Skin of body (tissue), 1 donor: ENCODE measurements at regions not wholly inside any gene's neighbourhood (a gene's known extent, or its start where the extent isn't known, plus 50 kb on each side); places are given as distances from the start of the nearest gene placed in this dataset.
"Not testable (repeated sequence)": the region's sequence is repeated elsewhere in the genome, so short reads cannot be mapped to it uniquely, and the experiment has no call there.

ENCODE experiments used
- DNase-seq: peaks from one replicate; lab custom pipeline; 2025; lab: John Stamatoyannopoulos, UW

DNA sequence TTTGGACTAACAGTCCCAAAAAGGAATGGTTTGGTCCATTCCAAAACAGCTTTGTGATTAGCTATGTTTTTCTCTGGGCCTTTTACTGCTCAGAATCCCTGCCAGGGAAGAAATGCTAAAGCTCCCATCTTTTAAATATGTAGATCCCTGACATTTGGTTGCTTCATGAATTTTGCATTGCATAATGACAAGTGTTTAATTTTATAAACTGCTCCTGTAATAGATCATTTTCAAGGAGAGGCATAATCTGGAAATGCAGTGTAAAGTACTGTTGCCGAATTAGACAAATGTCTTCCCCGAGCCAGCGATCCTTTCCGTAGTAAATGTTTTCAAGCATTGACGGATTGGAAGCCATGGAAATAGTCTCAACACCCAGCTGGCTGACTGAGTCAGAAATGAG, 291.3 kb upstream of the PRKD1 start:
- no peak for DNase-seq

DNA sequence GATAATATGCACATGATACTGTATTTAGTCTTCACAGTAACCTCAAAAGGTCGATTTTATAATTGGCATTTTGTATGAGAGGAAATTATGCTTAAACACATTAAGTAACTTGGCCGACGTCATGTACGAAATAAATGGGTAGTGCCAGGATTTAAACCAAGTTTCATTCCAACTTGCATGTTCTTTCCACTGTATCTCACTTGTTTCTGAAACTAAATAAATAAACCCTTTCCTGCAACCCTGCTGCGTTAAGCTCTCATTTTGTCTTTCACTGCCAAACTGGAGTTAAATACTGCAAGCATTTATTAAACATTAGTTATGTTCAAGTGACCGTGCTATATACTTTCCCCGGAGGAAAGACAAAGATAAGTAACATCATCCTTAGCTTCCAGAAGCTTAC, 293.9 kb upstream of the PRKD1 start:
- no peak for DNase-seq

GRCh38 chr14:30223385-30223785, 295.7 kb upstream of the PRKD1 start:
- peak; percentile 46 for DNase-seq

- DNase-seq, result no peak
Observed at GRCh38 chr14:30223966-30224365, 296.3 kb upstream of the PRKD1 start.

GRCh38 chr14:30225176-30225575, 297.5 kb upstream of the PRKD1 start:
- no peak for DNase-seq

GRCh38 chr14:30227436-30227835, 299.8 kb upstream of the PRKD1 start:
- peak; percentile 78 for DNase-seq

DNA sequence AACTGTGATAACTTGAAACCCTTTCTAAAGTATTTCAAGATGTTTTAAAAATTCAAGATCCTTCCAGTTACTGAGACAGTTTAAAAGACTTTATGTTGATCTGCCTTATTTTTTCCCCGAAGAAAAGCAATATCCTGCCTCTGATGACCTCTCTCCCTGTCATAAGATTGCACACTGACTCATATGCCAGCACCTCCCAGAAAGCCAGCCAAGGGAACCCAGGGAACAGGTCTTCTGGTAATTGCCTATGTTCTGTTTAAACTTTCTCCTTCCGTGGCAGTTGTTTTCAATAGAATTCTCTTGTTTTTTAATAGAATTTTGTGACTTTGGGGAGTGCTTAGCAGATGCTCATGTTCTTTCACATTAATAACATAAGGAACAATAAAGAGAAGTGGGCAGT, 300.2 kb upstream of the PRKD1 start:
- peak; percentile 62 for DNase-seq

- no peak for DNase-seq
Observed at GRCh38 chr14:30230719-30231118, 303.1 kb upstream of the PRKD1 start.

GRCh38 chr14:30234966-30235365, 307.3 kb upstream of the PRKD1 start:
- DNase-seq, result no peak

DNA sequence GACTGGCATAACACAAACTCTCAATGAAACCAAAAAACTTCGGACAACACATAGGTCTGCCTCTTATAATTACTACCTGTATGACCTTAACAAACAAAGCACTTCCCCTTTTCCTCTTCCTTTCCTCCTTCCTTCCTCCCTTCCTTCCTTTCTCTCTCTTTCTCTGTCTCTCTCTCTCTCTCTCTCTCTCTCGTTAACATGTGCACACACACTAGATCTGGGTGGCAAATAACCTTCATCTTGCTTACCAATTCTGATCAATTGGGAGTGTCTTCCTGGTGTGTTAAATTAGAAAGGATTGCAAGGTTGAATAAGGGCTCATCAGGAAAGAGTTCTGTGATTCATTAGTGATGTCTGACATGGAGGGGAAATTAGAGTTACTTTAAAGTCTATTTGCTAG, 307.8 kb upstream of the PRKD1 start:
- no peak for DNase-seq

DNA sequence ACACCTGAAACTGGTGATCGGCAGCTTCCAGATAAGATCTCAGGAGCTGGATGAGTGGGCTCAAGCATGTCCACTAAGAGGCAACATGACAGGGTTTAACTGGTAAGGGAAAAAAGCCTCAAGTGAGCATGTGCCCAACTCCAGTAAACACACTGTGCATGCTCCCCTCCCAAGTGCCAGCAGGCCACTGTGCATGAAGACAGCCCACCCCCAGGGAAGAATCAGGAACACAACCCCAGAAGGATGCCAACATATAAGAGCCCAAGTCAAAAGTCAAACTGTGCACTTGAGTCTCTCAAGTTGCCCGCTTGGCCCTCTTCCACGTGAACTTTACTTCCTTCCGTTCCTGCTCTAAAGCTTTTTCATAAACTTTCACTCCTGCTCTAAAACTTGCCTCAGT, 311.3 kb upstream of the PRKD1 start:
- no peak for DNase-seq

- no peak for DNase-seq
Observed at GRCh38 chr14:30240018-30240417, 312.4 kb upstream of the PRKD1 start.

DNA sequence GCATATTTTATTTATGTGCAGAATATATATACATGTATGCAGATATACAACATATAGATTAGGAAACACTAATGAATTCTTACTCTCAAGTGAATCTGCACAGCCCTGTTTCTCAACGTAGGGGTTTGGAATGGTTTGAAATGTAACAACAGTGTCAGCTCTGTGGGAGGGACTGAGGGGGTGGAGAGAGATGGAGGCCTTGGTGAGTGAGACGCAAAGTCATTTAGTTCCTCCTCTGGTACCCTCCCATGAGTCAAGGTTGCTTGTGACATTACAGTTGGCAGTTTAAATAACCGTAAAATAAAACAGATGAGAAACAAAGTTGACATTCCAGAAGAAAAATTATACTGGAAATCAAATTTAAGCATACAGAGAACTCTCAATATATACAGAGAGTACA, 313.0 kb upstream of the PRKD1 start:
- no peak for DNase-seq

GRCh38 chr14:30242744-30243143, 315.1 kb upstream of the PRKD1 start:
- DNase-seq, result no peak

GRCh38 chr14:30243207-30243606, 315.6 kb upstream of the PRKD1 start:
- DNase-seq, result no peak

- DNase-seq, result no peak
Observed at GRCh38 chr14:30243805-30244204, 315.2 kb upstream of the G2E3 start.

- not testable (repeated sequence) for DNase-seq
Observed at GRCh38 chr14:30244348-30244747, 314.6 kb upstream of the G2E3 start.

DNA sequence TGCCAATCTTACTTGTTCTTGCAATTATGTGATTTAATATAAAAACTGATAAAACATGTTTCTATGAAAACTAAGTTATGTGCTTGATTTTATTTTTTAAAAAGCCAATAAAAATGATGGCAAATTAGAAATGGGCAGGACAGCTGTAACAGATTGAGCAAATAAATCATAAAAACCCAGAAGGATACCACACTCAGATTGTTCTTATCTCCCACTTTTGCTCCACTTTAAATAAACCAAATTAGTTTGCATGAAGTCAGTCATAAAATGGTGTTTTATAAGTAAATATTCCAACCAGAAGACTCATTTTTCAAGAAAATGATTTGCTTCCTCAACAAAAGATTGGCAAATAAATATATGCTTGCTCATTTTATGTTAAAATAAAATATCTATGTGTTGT, 307.9 kb upstream of the G2E3 start:
- no peak for DNase-seq

DNA sequence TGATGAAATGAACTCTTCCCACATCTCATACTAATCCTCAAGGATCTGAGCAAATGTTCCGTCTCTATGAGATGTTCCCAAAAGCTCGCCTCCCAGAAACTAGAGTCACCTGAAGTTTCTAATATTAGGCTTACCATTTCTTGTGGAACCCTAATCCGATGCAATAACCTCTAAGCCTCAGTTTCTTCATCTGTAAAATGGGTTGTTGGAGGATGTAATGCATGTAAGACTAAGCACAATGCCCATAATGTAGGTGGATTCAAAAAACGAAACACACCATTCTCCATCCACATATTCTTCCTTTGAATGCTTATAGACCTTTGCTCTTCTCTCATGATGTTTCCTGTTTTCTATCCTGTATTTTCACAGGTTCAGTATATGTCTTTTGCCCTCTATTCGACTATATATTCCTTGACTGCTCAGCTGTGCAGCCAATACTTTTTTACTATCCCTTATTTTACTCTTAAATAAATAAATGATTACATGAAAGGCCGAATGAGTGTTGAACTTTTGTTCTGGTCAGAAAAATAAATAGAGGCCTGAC, 307.3 kb upstream of the G2E3 start:
- no peak for DNase-seq

DNA sequence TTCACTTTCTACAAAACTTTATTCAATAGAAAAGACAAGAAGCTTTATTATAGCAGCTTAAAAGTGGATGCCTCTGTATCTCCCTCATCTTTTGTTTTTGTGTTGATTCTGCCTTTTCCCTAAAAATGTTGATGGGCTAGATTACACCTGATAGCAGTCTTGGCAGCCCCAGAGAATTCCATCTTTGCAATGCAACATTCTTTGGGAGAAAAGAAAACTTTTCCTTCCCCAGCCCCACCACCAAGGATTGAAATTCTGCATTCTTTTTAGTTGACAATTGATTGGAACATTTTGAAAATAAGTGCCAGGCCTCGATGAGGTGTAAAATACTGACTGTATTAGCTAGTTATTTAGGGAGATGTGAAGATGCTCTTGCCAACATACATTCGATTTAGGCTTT, 306.8 kb upstream of the G2E3 start:
- no peak for DNase-seq

GRCh38 chr14:30252783-30253674, 305.9 kb upstream of the G2E3 start:
- DNase-seq, result no peak

- no peak for DNase-seq
Observed at GRCh38 chr14:30256627-30257026, 302.3 kb upstream of the G2E3 start.

DNA sequence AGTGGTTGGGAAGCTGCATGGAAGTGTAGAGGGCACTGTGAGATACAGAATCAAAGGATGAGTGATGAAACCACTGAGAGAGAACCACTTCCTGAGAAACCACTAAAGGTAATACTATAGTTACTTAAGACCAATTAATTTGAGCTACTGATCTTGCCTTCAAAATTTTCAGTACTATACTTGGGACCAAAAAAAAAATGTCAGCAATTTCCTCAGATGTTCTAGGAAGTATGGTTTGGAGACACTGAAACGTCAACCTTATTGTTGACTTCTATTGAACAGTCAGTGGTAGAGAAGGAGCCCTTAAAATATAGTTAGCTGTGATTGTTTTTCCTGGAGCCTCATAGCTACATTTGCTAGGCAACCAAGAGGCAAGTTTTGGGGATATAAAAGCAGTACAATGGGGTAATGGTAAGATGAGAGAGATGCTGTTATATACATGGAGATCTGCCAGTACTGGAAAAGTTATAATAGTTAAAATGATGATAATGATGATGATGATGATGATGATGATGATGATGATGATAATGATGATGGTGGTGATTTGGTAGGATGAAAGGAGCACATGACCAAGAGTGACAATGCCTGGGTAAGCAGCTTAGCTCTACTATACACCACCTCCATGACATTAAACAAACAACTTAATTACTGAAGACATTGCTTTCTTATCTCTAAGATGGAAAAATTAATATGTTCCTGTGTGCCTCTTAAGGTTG, 300.9 kb upstream of the G2E3 start:
- DNase-seq, result no peak
